Heart right ventricle (tissue), 16 donors: ENCODE measurements at regions not wholly inside any gene's neighbourhood (a gene's known extent, or its start where the extent isn't known, plus 50 kb on each side); places are given as distances from the start of the nearest gene placed in this dataset.

Experiments
- ATAC-seq, 8 donors: fragments of 200-7000 bp; cut with Tn5 transposase; one replicate each; pipeline ENCODE4 v1.9.1; 2020; ENCODE audit warnings: mild to moderate bottlenecking in 8 of 8, moderate library complexity in 8 of 8, moderate number of reproducible peaks in 1 of 8
- DNase-seq, 2 donors: peaks; one replicate each; pipeline ENCODE4 v3.0.0-alpha.2; 2020
- H3K27ac ChIP-seq, 10 donors: fragments of 200-600 bp; sonication (generic) in 2 of 10; one replicate each; pipeline versions ENCODE4 v1.5.0 to v1.8.0; 2020 to 2022; ENCODE audit warnings: mild to moderate bottlenecking in 3 of 10
- H3K27me3 ChIP-seq, 7 donors: fragments of 200-600 bp; one replicate each; pipeline ENCODE4 v1.8.0; 2021 to 2022; ENCODE audit warnings: mild to moderate bottlenecking in 2 of 7
- H3K36me3 ChIP-seq, 9 donors: fragments of 200-600 bp; sonication (generic) in 1 of 9; one replicate each; pipeline versions ENCODE4 v1.5.0 to v1.8.0; 2020 to 2022; ENCODE audit warnings: mild to moderate bottlenecking in 2 of 9
- H3K4me1 ChIP-seq, 9 donors: fragments of 200-600 bp; sonication (generic) in 1 of 9; one replicate each; pipeline versions ENCODE4 v1.5.0 to v1.8.0; 2020 to 2022; ENCODE audit warnings: mild to moderate bottlenecking in 4 of 9
- H3K4me3 ChIP-seq, 10 donors: fragments of 200-600 bp; sonication (generic) in 2 of 10; one replicate each; pipeline versions ENCODE4 v1.5.0 to v1.8.0; 2020 to 2022; ENCODE audit warnings: mild to moderate bottlenecking in 7 of 10, moderate library complexity in 2 of 10
- H3K9me3 ChIP-seq, 11 donors: fragments of 200-600 bp in 10 of 11; sonication (generic) in 2 of 11; one replicate each; pipeline versions ENCODE4 v1.5.0 to v1.8.0; 2013 to 2022; ENCODE audit warnings: mild to moderate bottlenecking in 2 of 11, control low read depth in 1 of 11, moderate library complexity in 1 of 11
- CTCF ChIP-seq, 9 donors: fragments of 200-600 bp; sonication (generic) in 2 of 9; IDR thresholded peaks; one replicate each; pipeline versions ENCODE4 v1.5.0 to v1.8.0; 2021 to 2022; ENCODE audit warnings: antibody characterized with exemption in 9 of 9, mild to moderate bottlenecking in 5 of 9, moderate library complexity in 1 of 9
- WGBS, 2 donors: extraction: QIAGEN DNeasy Blood & Tissue Kit; methylation state at CpG; one replicate each; pipeline ENCODE4 v1.1.7; 2013; ENCODE audit warnings: inconsistent platforms in 1 of 2; 5-methylcytosine and 5-hydroxymethylcytosine counted together
- intact Hi-C, 10 donors: fragments of 100-400 bp; cut with DNase I; formaldehyde crosslinking; loops; one replicate each; pipeline versions ENCODE4 v1.11.1 to v1.14.2; 2022
- donor health status: Arrhythmogenic right ventricular cardiomyopathy.
- donor health status: ischemic (EF 13 %, LVEDD 7.1; RV severe dilation, severe dysfunction).
- donor health status: healthy with polysubstance abuse.
- donor health status: DM: no; HTN: yes; CAD: no.
- donor health status: DM: no; HTN: no; CAD: no.
- donor health status: ischemic (EF 25% LVEDD 6.9; RV normal size, moderate dysfunction).
- donor health status: ischemic (EF 25% LVEDD 5.7; RV mildly dilated, moderate dysfunction).
- donor health status: healthy.
- donor health status: DM: yes; HTN: yes; CAD: no.
- donor health status: Ischemic cardiomyopathy.
- donor health status: ischemic (EF 35%, LVEDD 5.7; RV mildly dilated, moderate dysfunction).
- donor health status: nonischemic (EF 11% LVEDD 7.7; RV severe dilation, severe dysfunction).
- donor health status: DM: yes; HTN: yes; CAD: no.
- donor health status: PGD.
- donor health status: ischemic (EF 29% LVEDD 5.4; RV normal size, mild dysfunction).
- donor health status: nonischemic (EF 23%, LVEDD 6.1; RV moderate dilation, normal function).

DNA sequence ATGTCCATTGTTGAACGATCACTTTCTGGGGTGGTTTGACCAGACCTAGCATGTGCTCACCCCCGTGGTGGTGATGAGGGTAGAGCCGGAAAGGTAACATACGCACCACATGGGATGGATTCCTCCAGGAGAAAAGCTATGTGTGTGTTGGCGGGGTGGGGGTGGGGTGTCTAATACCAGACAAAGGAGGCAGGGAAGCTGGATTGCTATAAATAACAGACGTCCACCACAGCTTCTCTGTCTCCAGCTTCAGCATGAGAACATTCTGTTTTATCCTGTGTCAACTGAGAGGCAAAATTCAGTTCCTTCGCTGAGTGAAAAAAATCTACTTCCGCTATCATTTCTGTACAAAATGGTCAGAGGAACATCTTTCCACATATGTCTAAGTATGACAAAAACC is 151.0 kb downstream of the PCSK1 start:
- no peak for TF ChIP-seq CTCF (IDR thresholded peaks at IDR 0.05)
- Histone ChIP-seq H3K27me3 (no peaks in the 10 kb centered on the region), H3K27ac (peak overlapping the region in 1 of 10 donors; percentile 3), H3K9me3 (no peaks in the 10 kb centered on the region), H3K4me1 (peaks cover 0 to 6% (median 0%) of the 10 kb centered on the region in 9 donors), H3K36me3 (no peaks in the 10 kb centered on the region), H3K4me3 (no peak overlapping the region)
- ATAC-seq, result peak in 7 of 8 donors; percentile 55 to 84 (median 67)
- no peak for DNase-seq
- 80 to 83% methylated on average over 8 of the region's 8 CpGs for WGBS, 2 donors
- intact Hi-C loops, result no loop called here

DNA sequence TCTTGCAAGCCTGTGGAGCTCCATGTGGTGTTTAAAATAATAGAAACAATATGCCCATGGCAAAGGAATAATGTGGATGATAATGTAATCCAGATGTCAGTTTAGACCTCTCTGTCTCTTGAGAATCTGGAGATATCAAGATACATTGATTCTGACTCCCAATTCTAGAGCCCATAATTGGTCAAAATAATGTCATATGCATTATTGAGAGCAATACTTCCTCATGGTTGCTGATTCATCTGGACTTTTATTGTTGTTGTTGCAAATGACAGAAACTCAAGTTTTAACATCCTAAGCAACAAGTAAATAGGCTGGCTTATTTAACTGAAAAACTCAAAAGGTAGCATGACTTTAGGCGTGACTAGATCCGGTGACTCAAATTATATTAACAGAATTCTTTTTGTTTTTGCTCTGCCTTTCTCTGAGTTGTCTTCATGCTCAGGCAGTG is 152.1 kb downstream of the PCSK1 start:
- intact Hi-C loops, result no loop called here
- no peaks in the 10 kb centered on the region for H3K9me3 ChIP-seq
- 69 to 94% methylated on average over 2 of the region's 2 CpGs for WGBS, 2 donors
- ATAC-seq (no peak), DNase-seq (no peak)
- no peak overlapping the region for H3K27ac ChIP-seq
- peaks cover 0 to 6% (median 0%) of the 10 kb centered on the region in 9 donors for H3K4me1 ChIP-seq
- no peaks in the 10 kb centered on the region for H3K36me3 ChIP-seq
- no peak for TF ChIP-seq CTCF (IDR thresholded peaks at IDR 0.05)
- H3K27me3 ChIP-seq, result no peaks in the 10 kb centered on the region
- no peak overlapping the region for H3K4me3 ChIP-seq

- ATAC-seq (no peak), DNase-seq (no peak)
- no peak for TF ChIP-seq CTCF (IDR thresholded peaks at IDR 0.05)
- intact Hi-C loops, result no loop called here
- Histone ChIP-seq H3K9me3 (no peaks in the 10 kb centered on the region), H3K27me3 (no peaks in the 10 kb centered on the region), H3K4me1 (peaks cover 0 to 6% (median 0%) of the 10 kb centered on the region in 9 donors), H3K36me3 (no peaks in the 10 kb centered on the region), H3K4me3 (no peak overlapping the region), H3K27ac (no peak overlapping the region)
- 85 to 87% methylated on average over 6 of the region's 6 CpGs for WGBS, 2 donors
These were observed 153.1 kb downstream of the PCSK1 start for GRCh38 chr5:96279801-96280542.

GRCh38 chr5:96278981-96279380 is 154.1 kb downstream of the PCSK1 start:
- DNase-seq, result no peak
- Histone ChIP-seq H3K27ac (no peak overlapping the region), H3K4me1 (peaks cover 0 to 6% (median 0%) of the 10 kb centered on the region in 9 donors), H3K36me3 (no peaks in the 10 kb centered on the region), H3K4me3 (no peak overlapping the region), H3K9me3 (no peaks in the 10 kb centered on the region), H3K27me3 (no peaks in the 10 kb centered on the region)
- TF ChIP-seq CTCF (IDR thresholded peaks at IDR 0.05), result no peak
- intact Hi-C loops, result no loop called here
- WGBS, 2 donors, result 76 to 82% methylated on average over 3 of the region's 3 CpGs
- peak in 1 of 8 donors; percentile 20 for ATAC-seq
